ENCODE measurements at regions not wholly inside any gene's neighbourhood (a gene's known extent, or its start where the extent isn't known, plus 50 kb on each side); places are given as distances from the start of the nearest gene placed in this dataset.

GRCh38 chr15:69931156-69931555 lies 166.6 kb downstream of the TLE3 start:
- no peak for ATAC-seq
- no peaks in the 10 kb centered on the region for H3K4me1 Mint-ChIP-seq
- no peak for DNase-seq (ENCODE audit: low spot score)

More at GRCh38 chr15:69931156-69931555, 166.6 kb downstream of the TLE3 start:
- POLR2A ChIA-PET, result no interaction called here
- CTCF ChIA-PET, result no interaction called here
- no peak overlapping the region for H3K27ac Mint-ChIP-seq
- H3K36me3 Mint-ChIP-seq, result peaks cover 15% of the 10 kb centered on the region
- H3K9me3 Mint-ChIP-seq, result peaks cover 44% of the 10 kb centered on the region
- TF ChIP-seq CBFB (CRISPR knock-in tag; IDR thresholded peaks at IDR 0.05; ENCODE audit: low read depth), result no peak
- no peak for TF ChIP-seq KAT7 (CRISPR knock-in tag; IDR thresholded peaks at IDR 0.05; ENCODE audit: borderline replicate concordance)
- no peak for TF ChIP-seq ELF4 (CRISPR knock-in tag; IDR thresholded peaks at IDR 0.05; ENCODE audit: low read depth)
- TF ChIP-seq ZNF317 (CRISPR knock-in tag; IDR thresholded peaks at IDR 0.05; ENCODE audit: borderline replicate concordance, low read depth), result no peak
- no peak for TF ChIP-seq ATF6 (CRISPR knock-in tag; IDR thresholded peaks at IDR 0.05)
- no peak for TF ChIP-seq RELA (CRISPR knock-in tag; IDR thresholded peaks at IDR 0.05; ENCODE audit: borderline replicate concordance)
- no peak for TF ChIP-seq PREB (CRISPR knock-in tag; IDR thresholded peaks at IDR 0.05; ENCODE audit: borderline replicate concordance)
- no peak for TF ChIP-seq PRDM15 (CRISPR knock-in tag; IDR thresholded peaks at IDR 0.05)
- TF ChIP-seq ATF1 (CRISPR knock-in tag; IDR thresholded peaks at IDR 0.05), result no peak
- TF ChIP-seq NR2C2 (CRISPR knock-in tag; IDR thresholded peaks at IDR 0.05), result no peak
- TF ChIP-seq STAT6 (CRISPR knock-in tag; conservative IDR thresholded peaks at IDR 0.05; ENCODE audit: low read depth), result no peak
- TF ChIP-seq TCF7 (CRISPR knock-in tag; IDR thresholded peaks at IDR 0.05; ENCODE audit: low read depth), result no peak
- TF ChIP-seq ZMAT4 (CRISPR knock-in tag; IDR thresholded peaks at IDR 0.05), result no peak
- no peak for TF ChIP-seq ZNF671 (CRISPR knock-in tag; IDR thresholded peaks at IDR 0.05)
- TF ChIP-seq SMAD4 (CRISPR knock-in tag; IDR thresholded peaks at IDR 0.05), result no peak
- TF ChIP-seq HMGXB4 (CRISPR knock-in tag; IDR thresholded peaks at IDR 0.05), result no peak
- peaks cover 4% of the 10 kb centered on the region for H3K27me3 Mint-ChIP-seq (ENCODE audit: low read depth)
- H3K4me3 Mint-ChIP-seq, result no peak overlapping the region

Measured in WTC11 (cell line).